ENCODE measurements at regions not wholly inside any gene's neighbourhood (a gene's known extent, or its start where the extent isn't known, plus 50 kb on each side); places are given as distances from the start of the nearest gene placed in this dataset.

- no peak overlapping the region for H3K9ac ChIP-seq (replicated peaks; ENCODE audit: extremely low read depth, insufficient read depth, low read length)
- no peaks in the 10 kb centered on the region for H3K27me3 ChIP-seq (ENCODE audit: control insufficient read depth in 2 of 2, insufficient read depth in 2 of 2, low read length in 2 of 2)
- DNase-seq (ENCODE audit: low read depth, low spot score): no peak
- H3K36me3 ChIP-seq (ENCODE audit: control insufficient read depth in 2 of 2, extremely low read depth in 1 of 2, insufficient read depth in 2 of 2, low read length in 2 of 2): no peaks in the 10 kb centered on the region
- CTCF ChIA-PET: interaction anchor here (1.4 kb wide), 1 partner anchor 9 kb away, joined by 3 read pairs; no protein-coding TSS in a partner anchor
- no peaks in the 10 kb centered on the region for H3K4me1 ChIP-seq (ENCODE audit: control insufficient read depth, extremely low read depth, insufficient read depth, low read length)
- TF ChIP-seq EZH2 (IDR thresholded peaks at IDR 0.05; ENCODE audit: borderline replicate concordance, low read depth, low read length, severe bottlenecking) (no peak), MAX (IDR thresholded peaks at IDR 0.05; ENCODE audit: insufficient read depth, insufficient read length) (no peak), CTCF (IDR thresholded peaks at IDR 0.05; ENCODE audit: extremely low read depth in 1 of 2, insufficient read depth in 1 of 2, low read depth in 1 of 2, low read length in 2 of 2) (no peak), POLR2AphosphoS5 (IDR thresholded peaks at IDR 0.05; ENCODE audit: insufficient read depth, low read depth, low read length) (no peak), JUN (IDR thresholded peaks at IDR 0.05; ENCODE audit: borderline replicate concordance, insufficient read depth, insufficient read length, low read depth) (no peak), GATA2 (IDR thresholded peaks at IDR 0.05; ENCODE audit: insufficient read depth, insufficient read length, low read depth, low read length) (no peak), FOS (IDR thresholded peaks at IDR 0.05; ENCODE audit: borderline replicate concordance, insufficient read depth, low read length) (no peak), MYC (IDR thresholded peaks at IDR 0.05; ENCODE audit: low read depth, low read length) (no peak), POLR2A (IDR thresholded peaks at IDR 0.05; ENCODE audit: low read depth, low read length) (no peak)
- H3K4me3 ChIP-seq (replicated peaks in 1 of 3; ENCODE audit: insufficient read depth in 1 of 3, low read depth in 1 of 3, low read length in 3 of 3): no peak overlapping the region
- H3K4me2 ChIP-seq (ENCODE audit: insufficient read depth, low read length): no peak overlapping the region
- intact Hi-C loops (cut with micrococcal nuclease): no loop called here
- dilution Hi-C loops (cut with MboI; ENCODE audit: extremely low pct_ligation_motif_present, low sequenced_read_pairs): no loop called here
- BruUV-seq (replicated peaks): no TSS peak
- no peaks in the 10 kb centered on the region for H3K9me3 ChIP-seq (replicated peaks; ENCODE audit: control insufficient read depth, insufficient read depth, low read length)
- H3K79me2 ChIP-seq (ENCODE audit: control insufficient read depth, insufficient read depth, low read length): no peaks in the 10 kb centered on the region
- no peak overlapping the region for H2AFZ ChIP-seq (ENCODE audit: low read depth, low read length)
- no peaks in the 10 kb centered on the region for H4K20me1 ChIP-seq (replicated peaks; ENCODE audit: control insufficient read depth, extremely low read depth, insufficient read depth, low read length)
- no peak overlapping the region for H3K27ac ChIP-seq (ENCODE audit: insufficient read depth, low read depth, low read length)
- no peak for FAIRE-seq
- POLR2A ChIA-PET: no interaction called here
- no peaks in the 10 kb centered on the region for H3K9me1 ChIP-seq (replicated peaks; ENCODE audit: control insufficient read depth, extremely low read depth, insufficient read depth, low read length)
Measured at GRCh38 chr1:163744301-163744887, 422.6 kb downstream of the NUF2 start.
